GM21390 (cell line): ENCODE measurements at regions not wholly inside any gene's neighbourhood (a gene's known extent, or its start where the extent isn't known, plus 50 kb on each side); places are given as distances from the start of the nearest gene placed in this dataset.

Source experiments
- ATAC-seq: cut with Tn5 transposase; IDR thresholded peaks from one replicate; pipeline ENCODE4 v1.9.1; 2021; ENCODE audit not compliant: unreplicated experiment

- ATAC-seq = no peak
These were observed 83.0 kb downstream of the CXCL12 start for GRCh38 chr10:44301781-44302355.

- ATAC-seq = peak; percentile 86
These were observed 83.9 kb downstream of the CXCL12 start for GRCh38 chr10:44300666-44301649.

GRCh38 chr10:44298713-44299112 is 86.2 kb downstream of the CXCL12 start:
- ATAC-seq = no peak

- no peak for ATAC-seq
These were observed 86.9 kb downstream of the CXCL12 start for GRCh38 chr10:44297963-44298362.

GRCh38 chr10:44295644-44296241 is 89.2 kb downstream of the CXCL12 start:
- ATAC-seq = no peak

GRCh38 chr10:44294726-44295412 is 90.0 kb downstream of the CXCL12 start:
- no peak for ATAC-seq

- no peak for ATAC-seq
These were observed 91.1 kb downstream of the CXCL12 start for GRCh38 chr10:44293842-44294241.

GRCh38 chr10:44293306-44293778 is 91.6 kb downstream of the CXCL12 start:
- ATAC-seq = no peak

GRCh38 chr10:44292390-44293002 is 92.4 kb downstream of the CXCL12 start:
- no peak for ATAC-seq

- no peak for ATAC-seq
These were observed 93.8 kb downstream of the CXCL12 start for GRCh38 chr10:44291091-44291490.

GRCh38 chr10:44289125-44289524 is 95.8 kb downstream of the CXCL12 start:
- ATAC-seq = no peak

GRCh38 chr10:44287408-44287807 is 97.5 kb downstream of the CXCL12 start:
- no peak for ATAC-seq

- no peak for ATAC-seq
These were observed 100.5 kb downstream of the CXCL12 start for GRCh38 chr10:44284198-44285084.

- no peak for ATAC-seq
These were observed 102.1 kb downstream of the CXCL12 start for GRCh38 chr10:44282626-44283300.

- ATAC-seq = no peak
These were observed 103.2 kb downstream of the CXCL12 start for GRCh38 chr10:44281662-44282061.

- ATAC-seq = no peak
These were observed 103.7 kb downstream of the CXCL12 start for GRCh38 chr10:44281089-44281613.

- no peak for ATAC-seq
These were observed 104.5 kb downstream of the CXCL12 start for GRCh38 chr10:44280226-44281014.
